ENCODE measurements at regions not wholly inside any gene's neighbourhood (a gene's known extent, or its start where the extent isn't known, plus 50 kb on each side); places are given as distances from the start of the nearest gene placed in this dataset.
A peak's percentile ranks its signal among the peaks of the same experiment; 100 is the strongest.

- peak overlapping the region in 1 of 2 donors; percentile 55 for H3K9ac ChIP-seq (ENCODE audit: low read depth in 1 of 2, low read length in 2 of 2)
- no peaks in the 10 kb centered on the region for H3K36me3 ChIP-seq (ENCODE audit: control insufficient read depth in 4 of 4, insufficient read depth in 3 of 4, low read depth in 1 of 4, low read length in 3 of 4)
- peak overlapping the region in 1 of 2 donors; percentile 37 for H3K27ac ChIP-seq (ENCODE audit: low read depth in 1 of 2, low read length in 2 of 2)
- no peaks in the 10 kb centered on the region for H3K9me3 ChIP-seq (ENCODE audit: control insufficient read depth in 4 of 4, low read length in 3 of 4)
- H3K27me3 ChIP-seq (ENCODE audit: control insufficient read depth in 4 of 4, insufficient read depth in 4 of 4, low read length in 3 of 4): no peaks in the 10 kb centered on the region
- no peak overlapping the region for H3K4me3 ChIP-seq (ENCODE audit: low read depth in 1 of 3, low read length in 3 of 3)
- TF ChIP-seq RAD21 (IDR thresholded peaks at IDR 0.05) (peak; percentile 6 to 13), EGR1 (IDR thresholded peaks at IDR 0.05; ENCODE audit: low read depth in 2 of 2) (no peak)
- 70% methylated on average over 9 of the region's 9 CpGs for WGBS
- peaks cover 0 to 14% (median 4%) of the 10 kb centered on the region in 4 donors for H3K4me1 ChIP-seq (ENCODE audit: control insufficient read depth in 4 of 4, insufficient read depth in 4 of 4, low read length in 3 of 4)
- DNase-seq (ENCODE audit: low spot score): no peak
These were observed 89.6 kb downstream of the ARF6 start for GRCh38 chr14:49982501-49982951.

- Histone ChIP-seq H3K9me3 (ENCODE audit: control insufficient read depth in 4 of 4, low read length in 3 of 4) (no peaks in the 10 kb centered on the region), H3K4me1 (ENCODE audit: control insufficient read depth in 4 of 4, insufficient read depth in 4 of 4, low read length in 3 of 4) (peaks cover 3 to 14% (median 6%) of the 10 kb centered on the region in 4 donors), H3K36me3 (ENCODE audit: control insufficient read depth in 4 of 4, insufficient read depth in 3 of 4, low read depth in 1 of 4, low read length in 3 of 4) (no peaks in the 10 kb centered on the region), H3K27me3 (ENCODE audit: control insufficient read depth in 4 of 4, insufficient read depth in 4 of 4, low read length in 3 of 4) (no peaks in the 10 kb centered on the region), H3K9ac (ENCODE audit: low read depth in 1 of 2, low read length in 2 of 2) (no peak overlapping the region), H3K4me3 (ENCODE audit: low read depth in 1 of 3, low read length in 3 of 3) (no peak overlapping the region), H3K27ac (ENCODE audit: low read depth in 1 of 2, low read length in 2 of 2) (no peak overlapping the region)
- no peak for DNase-seq (ENCODE audit: low spot score)
- TF ChIP-seq SP1 (IDR thresholded peaks at IDR 0.05) (no peak), RAD21 (IDR thresholded peaks at IDR 0.05) (no peak), REST (IDR thresholded peaks at IDR 0.05) (no peak), NR2F2 (IDR thresholded peaks at IDR 0.05) (no peak), FOXA1 (IDR thresholded peaks at IDR 0.05) (no peak), CTCF (IDR thresholded peaks at IDR 0.05; ENCODE audit: low read depth, low read length, missing input control) (no peak), MAX (IDR thresholded peaks at IDR 0.05) (no peak), JUND (IDR thresholded peaks at IDR 0.05) (no peak)
- 91% methylated on average over 2 of the region's 2 CpGs for WGBS
These were observed 91.5 kb downstream of the ARF6 start for GRCh38 chr14:49984424-49984823.

- DNase-seq (ENCODE audit: low spot score): no peak
- no peak for TF ChIP-seq CTCF (IDR thresholded peaks at IDR 0.05; ENCODE audit: low read depth, low read length, missing input control)
- TF ChIP-seq FOXA1 (IDR thresholded peaks at IDR 0.05): no peak
- TF ChIP-seq HNF4A (conservative IDR thresholded peaks at IDR 0.05): no peak
- TF ChIP-seq REST (IDR thresholded peaks at IDR 0.05): no peak
- TF ChIP-seq ZBTB33 (IDR thresholded peaks at IDR 0.05): peak; percentile 89
- 37% methylated on average over 6 of the region's 6 CpGs for WGBS
- Histone ChIP-seq H3K9me3 (ENCODE audit: control insufficient read depth in 4 of 4, low read length in 3 of 4) (no peaks in the 10 kb centered on the region), H3K4me3 (ENCODE audit: low read depth in 1 of 3, low read length in 3 of 3) (peak overlapping the region in 2 of 3 donors; percentile 14 to 16), H3K36me3 (ENCODE audit: control insufficient read depth in 4 of 4, insufficient read depth in 3 of 4, low read depth in 1 of 4, low read length in 3 of 4) (no peaks in the 10 kb centered on the region), H3K27me3 (ENCODE audit: control insufficient read depth in 4 of 4, insufficient read depth in 4 of 4, low read length in 3 of 4) (no peaks in the 10 kb centered on the region), H3K27ac (ENCODE audit: low read depth in 1 of 2, low read length in 2 of 2) (peak overlapping the region; percentile 92 to 96), H3K9ac (ENCODE audit: low read depth in 1 of 2, low read length in 2 of 2) (peak overlapping the region in 1 of 2 donors; percentile 68), H3K4me1 (ENCODE audit: control insufficient read depth in 4 of 4, insufficient read depth in 4 of 4, low read length in 3 of 4) (peaks cover 3 to 20% (median 6%) of the 10 kb centered on the region in 4 donors)
These were observed 93.6 kb downstream of the ARF6 start for GRCh38 chr14:49986343-49987014.
